Stimulated activated CD8-positive, alpha-beta memory T cell treated with anti-CD3 and anti-CD28 coated beads, Interleukin-7, amount 100 ng/mL, for 1 hour (primary cell): ENCODE measurements at regions not wholly inside any gene's neighbourhood (a gene's known extent, or its start where the extent isn't known, plus 50 kb on each side); places are given as distances from the start of the nearest gene placed in this dataset.

Source experiments
- DNase-seq, 2 donors: peaks; one replicate each; pipeline ENCODE4 v3.0.0-alpha.2; 2020; ENCODE audit warnings: low read depth in 2 of 2

DNA sequence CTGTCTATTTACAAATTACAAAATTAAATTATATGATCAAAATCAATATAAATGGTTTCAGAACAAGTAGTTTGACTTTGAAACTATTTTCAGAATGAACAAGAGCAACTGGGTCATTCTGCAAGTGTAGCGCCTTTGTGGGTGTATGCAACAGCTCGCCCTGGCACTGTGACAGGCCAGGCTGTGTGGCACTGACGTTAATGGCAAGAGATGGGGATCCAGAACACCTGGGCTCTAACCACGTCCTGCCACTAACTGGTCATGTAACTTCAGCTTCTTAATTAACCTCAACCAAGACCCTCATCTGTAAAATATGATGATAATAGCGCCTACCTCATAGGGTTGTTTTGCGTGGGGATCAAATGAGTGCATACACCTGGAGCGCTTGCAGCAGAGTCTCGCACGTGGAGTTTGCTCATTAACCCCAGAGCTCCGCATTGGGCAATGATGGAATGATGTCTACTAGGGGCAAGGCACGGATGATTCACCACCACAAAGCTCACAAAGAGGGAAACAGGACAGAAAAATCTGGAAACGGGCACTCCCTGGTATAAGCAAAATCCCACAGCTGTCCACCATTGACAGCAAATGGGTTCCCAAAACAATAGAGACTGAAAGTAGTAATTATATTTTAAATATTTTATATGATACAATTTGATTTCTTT, 639.4 kb downstream of the SEMA5A start:
- no peak for DNase-seq

DNA sequence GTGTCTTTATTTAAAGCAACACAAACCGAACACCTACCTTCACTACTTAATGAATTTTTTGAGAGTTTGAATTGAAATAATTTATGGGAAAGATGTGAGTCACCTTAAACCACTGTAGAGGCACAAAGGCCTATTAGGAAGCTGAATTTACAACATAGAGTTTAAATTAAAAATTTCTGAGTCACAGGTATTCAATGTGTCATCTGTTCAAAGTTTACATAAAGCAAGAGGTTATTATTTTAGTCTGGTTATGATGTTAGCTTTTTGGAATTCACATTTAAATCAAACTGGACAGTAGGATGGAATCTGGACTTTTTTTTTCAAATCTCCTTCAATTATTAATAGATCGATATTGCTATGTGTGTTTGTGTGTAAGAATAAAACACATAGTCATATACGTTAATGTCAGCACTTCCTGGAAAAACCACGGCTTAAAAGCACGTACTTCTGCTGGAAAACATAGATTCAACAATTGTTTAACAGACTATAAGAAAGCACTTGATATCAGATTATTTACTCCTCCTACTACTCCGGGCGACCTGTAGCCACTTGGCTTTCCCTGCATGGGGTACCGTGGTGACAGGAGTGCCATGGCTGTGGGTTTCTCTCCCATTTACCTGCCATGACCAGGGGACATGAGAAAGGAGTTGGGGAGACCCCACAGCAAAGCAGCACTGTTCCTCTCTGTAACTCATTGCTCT, 638.6 kb downstream of the SEMA5A start:
- DNase-seq: no peak

DNA sequence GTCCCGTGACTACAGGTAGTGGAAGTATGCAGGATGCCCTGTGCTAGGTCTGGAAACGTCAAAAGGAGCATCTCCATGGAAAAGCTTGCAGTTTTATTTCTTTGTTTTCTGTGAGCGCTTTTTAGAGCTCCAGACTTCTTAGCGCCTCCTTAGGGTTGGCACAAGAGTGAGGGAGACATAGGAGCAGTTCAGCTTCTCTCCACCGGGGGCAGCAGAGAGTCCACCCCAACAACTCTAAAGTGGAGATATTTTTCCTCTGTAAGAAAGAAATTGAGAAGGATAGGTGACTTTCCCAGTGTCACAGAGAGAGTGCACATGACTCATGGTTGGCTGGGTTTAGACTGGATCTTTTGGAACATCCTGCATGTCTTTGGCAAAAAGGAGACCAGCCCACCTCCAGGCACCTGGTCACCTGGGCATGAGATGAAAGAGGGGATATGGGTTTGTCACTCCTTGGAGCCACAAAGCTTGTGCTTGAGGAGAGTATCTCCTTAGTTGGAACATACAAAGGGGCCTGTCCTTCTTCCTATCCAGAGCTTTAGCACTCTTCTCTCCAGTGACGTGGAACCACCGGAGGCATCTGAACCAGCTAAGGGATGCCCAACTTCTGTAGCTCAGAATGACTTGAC, 637.7 kb downstream of the SEMA5A start:
- no peak for DNase-seq

DNA sequence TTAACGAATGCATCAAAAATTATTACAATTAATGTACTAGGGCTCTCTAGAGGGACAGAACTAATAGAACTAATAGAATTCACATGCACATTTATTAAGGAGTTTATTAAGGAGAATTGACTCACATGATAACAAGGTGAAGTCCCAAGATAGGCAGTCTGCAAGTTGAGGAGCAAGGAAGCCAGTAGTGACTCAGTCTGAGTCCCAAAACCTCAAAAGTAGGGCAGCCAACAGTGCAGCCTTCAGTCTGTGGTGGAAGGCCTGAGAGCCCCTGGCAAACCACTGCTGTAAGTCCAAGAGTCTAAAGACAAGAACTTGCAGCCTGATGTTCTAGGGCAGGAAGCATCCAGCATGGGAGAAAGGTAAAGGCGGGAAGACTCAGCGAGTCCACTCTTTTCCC, 633.8 kb downstream of the SEMA5A start:
- DNase-seq: no peak

DNA sequence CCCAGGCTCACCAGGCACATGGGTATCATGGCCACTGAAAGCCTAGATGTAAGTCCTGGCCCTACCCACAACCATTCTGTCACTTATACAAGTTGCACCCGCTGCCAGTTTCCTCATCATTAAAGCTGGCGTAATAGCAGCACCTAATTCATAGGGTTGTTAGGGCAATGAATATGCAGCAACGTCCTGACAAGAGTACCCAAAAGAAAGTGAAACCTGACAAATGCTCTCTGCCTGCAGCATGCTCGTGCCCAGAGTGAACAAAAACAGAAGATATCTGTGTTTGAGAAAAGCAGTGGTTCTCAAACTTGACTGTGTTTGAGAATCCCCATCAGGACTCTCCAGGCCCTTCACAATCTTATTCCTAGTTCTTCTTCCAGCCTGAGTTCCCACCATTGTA, 632.4 kb downstream of the SEMA5A start:
- DNase-seq: no peak

DNA sequence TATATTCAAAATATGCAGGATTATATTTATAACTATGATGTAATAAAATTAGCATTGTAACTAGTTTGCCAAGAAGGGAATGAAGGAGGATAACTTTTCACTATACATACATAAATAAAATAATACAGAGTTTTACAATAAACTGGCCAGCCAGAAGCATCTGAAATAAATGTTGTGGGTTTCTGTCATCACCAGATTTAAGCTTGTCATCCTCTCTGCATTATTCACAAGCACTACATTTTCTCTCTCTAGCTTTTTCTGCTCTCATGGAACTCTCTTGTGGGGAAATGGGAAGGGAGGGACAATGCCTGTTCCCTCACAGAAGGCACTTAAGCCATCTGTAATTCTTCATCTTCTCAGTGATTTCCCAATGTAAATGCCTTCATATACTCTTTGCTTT, 626.8 kb downstream of the SEMA5A start:
- DNase-seq: no peak

DNA sequence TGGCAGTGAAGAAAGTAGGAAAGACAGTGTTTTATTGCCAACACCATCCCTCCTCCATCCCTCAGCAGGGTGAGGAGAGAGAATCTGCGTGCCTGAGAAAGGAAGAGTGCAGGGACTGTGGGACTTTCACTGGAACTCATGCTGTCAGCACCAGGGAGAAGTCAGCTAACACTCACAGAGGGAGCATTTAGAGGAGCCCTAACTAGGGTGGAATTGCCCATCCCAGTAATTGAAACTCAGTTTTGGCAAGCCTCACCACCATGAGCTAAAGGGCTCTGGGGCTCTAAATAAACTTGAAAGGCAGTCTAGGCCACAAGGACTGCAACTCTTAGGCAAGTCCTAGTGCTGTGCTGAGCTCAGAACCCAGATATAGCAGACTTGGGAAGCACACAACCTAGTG, 622.3 kb downstream of the SEMA5A start:
- no peak for DNase-seq

DNA sequence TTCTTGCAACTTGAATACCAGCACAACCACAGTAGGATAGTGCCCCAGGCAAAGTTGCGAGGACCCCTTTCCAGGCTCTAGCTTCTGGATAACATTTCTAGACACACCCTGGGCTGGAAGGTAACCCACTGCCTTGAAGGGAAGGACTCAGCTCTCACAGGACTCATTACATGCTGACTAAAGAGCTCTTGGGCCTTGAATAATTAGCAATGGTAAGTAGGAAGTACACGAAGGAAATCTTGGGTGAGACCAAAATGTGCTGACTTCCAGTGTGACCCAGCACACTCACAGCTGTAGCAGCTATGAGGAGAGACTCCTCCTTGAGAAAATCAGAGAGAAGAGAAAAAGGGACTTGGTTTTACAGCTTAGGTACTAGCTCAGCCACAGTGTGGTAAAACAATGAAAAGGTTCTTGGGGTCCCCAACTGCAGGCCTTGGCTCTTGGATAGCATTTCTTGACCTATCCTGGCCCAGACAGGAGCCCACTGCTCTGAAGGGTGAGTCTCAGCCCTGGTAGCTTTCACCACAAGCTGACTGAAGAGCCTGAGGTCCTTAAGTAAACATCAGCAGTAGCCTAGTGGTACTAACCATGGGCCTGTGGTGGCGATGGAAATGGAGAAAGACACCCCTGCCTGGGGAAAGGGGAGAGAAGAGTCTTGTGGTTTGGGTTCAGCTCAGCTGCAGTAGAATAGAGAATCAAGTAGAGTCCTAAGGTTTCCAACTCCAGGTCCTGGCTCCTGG, 621.7 kb downstream of the SEMA5A start:
- DNase-seq: no peak

DNA sequence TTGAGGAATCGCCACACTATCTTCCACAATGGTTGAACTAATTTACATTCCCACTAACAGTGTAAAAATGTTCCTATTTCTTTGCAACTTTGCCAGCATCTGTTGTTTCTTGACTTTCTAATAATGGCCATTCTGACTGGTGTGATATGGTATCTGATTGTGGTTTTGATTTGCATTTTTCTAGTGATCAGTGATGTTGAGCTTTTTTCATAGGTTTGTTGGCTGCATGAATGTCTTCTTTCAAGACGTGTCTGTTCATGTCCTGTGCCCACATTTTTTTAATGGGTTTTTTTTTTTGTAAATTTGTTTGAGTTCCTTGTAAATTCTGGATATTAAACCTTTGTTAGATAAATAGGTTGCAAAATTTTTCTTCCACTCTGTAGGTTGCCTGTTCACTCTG, 615.9 kb downstream of the SEMA5A start:
- DNase-seq: no peak

DNA sequence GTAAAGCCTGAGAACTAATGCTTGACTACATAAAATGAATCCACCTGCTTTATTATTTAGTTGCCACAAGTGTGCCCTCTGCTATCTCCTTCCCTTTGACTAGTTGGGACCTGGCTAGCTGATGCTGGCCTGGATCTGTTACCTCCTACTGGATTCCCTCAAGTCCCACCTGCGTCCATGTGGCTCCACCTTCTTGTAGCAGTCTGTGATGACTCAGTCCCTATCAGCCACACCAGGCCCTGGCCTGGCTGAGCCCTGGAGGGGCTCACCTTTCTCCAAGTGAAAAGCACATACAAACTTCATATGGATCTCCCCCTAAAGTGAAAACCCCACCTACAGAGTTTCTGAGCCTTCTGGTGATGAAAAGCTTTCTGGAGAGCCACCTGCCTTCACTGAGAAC, 611.4 kb downstream of the SEMA5A start:
- no peak for DNase-seq

DNA sequence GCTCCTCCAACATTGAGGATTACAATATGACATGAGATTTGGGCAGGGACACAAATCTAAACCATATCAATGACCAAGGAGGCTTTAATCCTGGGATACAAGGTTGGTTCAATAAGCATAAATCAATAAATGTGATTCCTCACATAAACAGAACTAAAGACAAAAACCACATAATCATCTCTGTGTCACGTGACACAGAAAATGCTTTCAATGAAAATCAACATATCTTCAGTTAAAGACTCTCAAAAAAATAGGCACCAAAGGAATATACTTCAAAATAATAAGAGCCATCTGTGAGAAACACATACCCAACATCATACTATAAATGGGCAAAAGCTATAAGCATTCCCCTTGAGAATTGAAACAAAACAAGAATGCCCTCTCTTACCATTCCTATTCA, 604.9 kb downstream of the SEMA5A start:
- no peak for DNase-seq

DNA sequence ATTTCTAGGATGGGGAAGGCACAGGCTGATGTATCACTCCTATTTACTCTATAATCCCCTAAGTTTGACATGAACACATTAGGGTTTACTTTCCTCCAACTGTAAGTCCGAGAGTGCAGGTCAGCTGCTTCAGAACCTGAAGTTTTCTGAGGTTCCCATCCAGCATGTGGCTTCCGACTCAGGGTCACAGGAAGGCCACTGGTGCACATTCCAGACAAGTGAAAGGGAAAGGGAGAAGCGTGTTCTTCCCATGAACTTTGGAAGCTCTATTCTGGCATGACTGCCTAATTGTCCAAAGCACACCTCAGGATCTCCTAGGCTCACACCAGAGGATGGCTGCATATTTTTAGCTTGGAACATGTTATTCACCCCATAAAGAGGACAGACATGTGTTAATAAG, 602.6 kb downstream of the SEMA5A start:
- no peak for DNase-seq

DNA sequence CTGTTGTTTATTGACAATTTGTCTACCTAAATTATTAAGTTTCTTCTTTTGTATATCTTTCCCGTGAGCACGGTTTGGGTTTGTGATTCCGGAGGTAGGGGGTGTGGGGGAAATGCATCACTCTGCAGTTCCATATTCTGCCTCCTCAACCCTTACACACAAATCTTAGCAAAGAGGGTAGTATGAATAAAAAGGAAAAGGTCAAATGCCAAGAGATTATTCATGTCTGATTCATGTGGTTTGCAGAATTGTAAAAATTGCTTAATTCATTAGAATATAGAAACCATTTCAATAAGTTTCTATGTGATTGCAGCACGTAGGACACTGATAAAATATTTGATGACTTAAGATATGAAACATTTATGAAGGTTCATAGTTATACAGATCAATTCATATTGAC, 601.9 kb downstream of the SEMA5A start:
- no peak for DNase-seq

DNA sequence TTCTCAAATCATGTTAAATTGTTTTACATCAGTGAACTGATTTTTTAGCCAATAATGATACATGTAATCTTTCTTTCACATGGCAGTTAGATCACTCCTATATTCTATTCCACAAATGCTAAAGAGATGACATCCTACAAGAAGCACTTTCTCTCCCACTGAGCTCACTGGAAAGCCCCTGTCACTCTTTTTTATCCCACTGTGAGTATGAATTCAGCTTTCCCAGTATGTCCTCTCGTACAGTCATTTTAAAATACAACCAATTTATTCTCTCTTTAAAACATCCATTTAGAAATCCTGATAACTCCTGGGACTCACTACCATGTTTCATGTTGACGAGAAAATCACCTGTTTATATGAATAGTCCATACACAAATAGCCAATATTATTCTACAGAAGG, 599.9 kb downstream of the SEMA5A start:
- DNase-seq: no peak

DNA sequence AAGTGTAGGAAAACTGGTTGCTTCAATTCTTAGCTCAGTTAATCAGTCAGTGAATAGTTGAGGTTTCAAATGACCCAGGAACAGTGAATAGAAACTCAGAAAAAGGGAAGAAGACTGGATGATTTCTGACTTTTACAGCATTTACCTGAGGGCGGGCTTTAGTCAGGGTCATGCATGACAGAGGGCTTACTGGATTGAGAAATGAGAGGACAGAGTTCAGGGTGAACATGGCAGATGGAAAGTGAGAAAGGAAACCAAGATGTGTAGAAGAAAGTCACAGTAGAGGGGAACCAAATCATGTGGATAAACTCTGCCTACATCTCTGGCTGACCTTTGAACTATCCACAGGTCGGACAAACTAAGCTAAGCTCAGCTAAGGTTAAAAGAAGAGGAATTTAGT, 596.0 kb downstream of the SEMA5A start:
- no peak for DNase-seq

DNA sequence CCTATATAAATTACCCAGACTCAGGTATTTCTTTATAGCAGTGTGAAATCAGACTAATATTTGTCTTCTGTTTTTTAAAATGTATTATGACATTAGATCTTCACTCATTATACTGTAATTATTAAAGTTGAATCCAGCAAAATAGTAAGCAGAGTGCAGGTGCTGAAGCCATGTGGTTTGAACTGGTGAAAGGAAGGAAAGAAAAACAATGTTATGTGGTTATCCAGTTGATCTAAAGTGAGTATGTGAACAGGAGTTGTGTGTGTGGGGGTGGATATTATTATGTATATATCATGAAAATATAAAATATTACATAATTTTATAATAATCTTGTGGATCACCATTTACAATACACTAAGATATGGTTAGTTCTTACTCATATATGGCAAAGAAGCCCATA, 593.7 kb downstream of the SEMA5A start:
- no peak for DNase-seq

DNA sequence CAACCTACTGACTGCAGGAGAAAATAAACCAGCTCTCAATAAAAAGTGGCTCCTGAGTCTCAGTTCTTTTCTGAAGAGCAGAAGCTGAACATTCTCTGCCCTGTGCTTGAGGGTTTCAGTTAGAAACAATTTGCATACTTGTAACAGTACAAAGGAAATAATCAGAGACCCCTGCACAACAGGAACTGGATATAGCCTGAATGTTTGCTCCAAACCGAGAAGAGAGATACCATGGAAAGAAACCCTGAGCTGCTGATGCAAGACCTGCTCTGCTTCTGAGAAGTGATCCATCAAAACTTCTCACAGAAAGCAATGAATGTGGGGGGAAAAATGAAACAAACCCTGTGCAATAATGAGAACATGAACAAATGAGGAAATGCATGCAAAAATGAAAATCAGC, 592.9 kb downstream of the SEMA5A start:
- DNase-seq: no peak

DNA sequence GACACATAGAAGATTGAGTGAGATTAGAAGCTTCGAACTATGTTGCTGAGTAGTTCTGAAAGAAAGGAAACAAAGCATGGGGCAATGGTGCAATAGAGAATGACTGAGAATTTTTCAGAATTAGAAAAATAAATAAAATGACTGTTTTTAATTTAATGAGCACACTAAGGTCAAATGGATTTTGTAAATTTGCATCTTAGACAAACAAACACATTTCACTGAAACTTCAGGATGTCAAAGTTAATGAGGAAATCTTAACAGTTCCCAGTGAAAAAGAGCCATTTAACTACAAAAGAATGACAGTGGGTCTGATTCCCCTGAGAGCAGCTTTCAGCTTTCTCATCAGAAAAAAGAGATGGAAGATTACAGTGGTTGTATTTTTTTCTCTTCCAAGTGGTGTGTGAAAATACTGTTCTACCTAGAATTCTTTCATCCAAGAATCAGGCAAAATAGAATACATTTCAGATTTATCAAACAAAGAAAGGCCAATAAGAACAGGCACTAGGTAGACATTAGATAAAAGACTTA, 591.9 kb downstream of the SEMA5A start:
- DNase-seq: no peak

DNA sequence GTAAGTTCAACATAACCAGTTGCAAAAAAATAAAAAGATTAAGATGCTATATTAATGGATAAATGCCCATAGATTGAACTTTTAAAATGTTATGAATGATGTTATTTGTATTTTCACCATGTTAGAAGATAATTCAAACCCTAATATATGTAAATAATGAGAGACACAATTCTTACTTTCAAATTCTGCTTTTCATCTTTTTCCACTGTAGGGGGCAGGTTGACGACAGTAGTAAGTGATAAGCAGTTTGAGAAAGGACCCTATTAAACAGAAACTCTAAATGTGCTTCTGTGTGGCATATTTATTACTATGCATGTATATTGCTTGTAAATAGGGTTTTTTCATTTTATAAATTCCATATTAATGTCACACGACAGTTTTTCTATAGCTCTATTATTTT, 591.1 kb downstream of the SEMA5A start:
- no peak for DNase-seq

DNA sequence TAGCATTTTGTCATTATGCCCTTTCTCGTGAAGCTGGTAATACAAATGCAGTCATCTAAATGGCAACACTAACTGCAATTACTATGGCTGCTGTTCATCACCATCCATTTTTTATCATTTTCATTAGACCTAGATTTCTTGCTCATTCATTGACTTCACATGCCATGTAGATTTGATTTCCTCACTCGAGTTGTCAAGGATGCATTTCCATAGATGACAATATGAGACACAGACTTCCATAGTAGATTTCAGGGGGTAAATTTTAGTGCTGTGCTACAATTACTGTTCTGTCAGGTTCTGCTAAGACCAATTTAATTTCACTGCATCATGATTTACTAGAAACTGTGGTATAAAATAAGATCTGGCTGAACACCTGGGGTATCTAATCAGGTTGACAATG, 589.2 kb downstream of the SEMA5A start:
- DNase-seq: no peak

DNA sequence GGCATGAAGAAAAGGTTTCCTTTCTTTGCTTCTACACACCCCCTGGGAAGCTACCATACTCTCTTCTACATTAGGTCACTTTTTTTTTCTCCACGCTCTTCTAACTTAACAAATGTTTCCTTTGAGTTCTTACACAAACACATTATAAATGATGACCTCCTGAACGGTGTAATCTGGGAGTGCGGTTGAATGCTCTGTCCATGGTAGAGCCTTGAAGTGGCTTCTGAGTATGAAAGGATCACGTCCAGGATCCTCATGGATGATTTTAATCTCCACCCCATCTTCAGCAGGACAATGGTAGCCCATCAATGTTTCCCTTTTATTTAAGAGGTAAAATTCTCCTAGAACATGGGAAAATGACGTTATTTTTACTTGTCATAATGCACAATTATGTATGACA, 587.3 kb downstream of the SEMA5A start:
- no peak for DNase-seq

DNA sequence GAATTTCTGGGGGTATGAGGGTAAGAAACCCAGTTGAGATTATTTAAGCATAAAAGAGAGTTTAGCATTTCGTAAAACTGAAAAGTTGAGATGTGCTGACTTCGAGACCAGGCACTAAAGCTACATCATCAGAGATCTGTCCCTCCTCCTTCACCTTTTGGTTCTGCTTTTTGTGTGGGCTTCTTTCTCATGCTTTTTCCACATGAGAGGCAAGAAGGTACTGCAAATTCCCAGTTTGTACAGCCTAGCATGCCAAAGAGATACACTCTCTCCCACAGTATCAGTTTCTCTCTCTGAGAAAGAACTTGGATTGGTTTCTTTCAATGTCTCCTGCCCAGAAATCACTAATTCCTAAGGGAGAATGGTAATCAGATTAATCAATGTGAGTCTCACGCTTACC, 584.7 kb downstream of the SEMA5A start:
- DNase-seq: no peak

DNA sequence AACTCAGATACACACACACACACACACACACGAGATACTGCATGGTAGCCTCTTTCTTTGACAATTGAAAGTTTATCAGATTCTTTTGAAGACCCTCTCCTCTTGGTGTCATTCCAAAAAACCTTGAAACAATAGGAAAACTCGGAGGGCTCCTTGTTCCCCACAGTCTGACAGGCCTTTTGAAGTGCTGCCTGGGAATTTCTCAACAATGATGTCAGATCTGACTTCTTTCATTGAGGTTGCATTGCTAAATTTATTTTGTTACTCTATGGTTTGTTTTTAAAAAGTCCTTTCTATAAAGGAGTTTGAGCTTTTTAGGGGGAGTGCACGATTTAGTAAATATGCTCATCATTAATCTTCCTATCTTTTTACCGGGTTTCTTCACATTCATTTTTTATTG, 583.9 kb downstream of the SEMA5A start:
- no peak for DNase-seq
